ENCODE measurements at regions not wholly inside any gene's neighbourhood (a gene's known extent, or its start where the extent isn't known, plus 50 kb on each side); places are given as distances from the start of the nearest gene placed in this dataset.

- TF ChIP-seq CTCF (IDR thresholded peaks at IDR 0.05; ENCODE audit: low read length) (no peak), EZH2 (IDR thresholded peaks at IDR 0.05; ENCODE audit: borderline replicate concordance, low read length) (no peak)
Observed at GRCh38 chr2:172173174-172173706, 70.5 kb upstream of the DLX2 start.

Measured in OCI-LY1 (cell line).